ENCODE measurements at regions not wholly inside any gene's neighbourhood (a gene's known extent, or its start where the extent isn't known, plus 50 kb on each side); places are given as distances from the start of the nearest gene placed in this dataset.
"Not testable (repeated sequence)": the region's sequence is repeated elsewhere in the genome, so short reads cannot be mapped to it uniquely, and the experiment has no call there.

GRCh38 chr11:112310848-112311247 is 50.2 kb upstream of the PLET1 start:
- no peak for DNase-seq (ENCODE audit: low spot score)

DNA sequence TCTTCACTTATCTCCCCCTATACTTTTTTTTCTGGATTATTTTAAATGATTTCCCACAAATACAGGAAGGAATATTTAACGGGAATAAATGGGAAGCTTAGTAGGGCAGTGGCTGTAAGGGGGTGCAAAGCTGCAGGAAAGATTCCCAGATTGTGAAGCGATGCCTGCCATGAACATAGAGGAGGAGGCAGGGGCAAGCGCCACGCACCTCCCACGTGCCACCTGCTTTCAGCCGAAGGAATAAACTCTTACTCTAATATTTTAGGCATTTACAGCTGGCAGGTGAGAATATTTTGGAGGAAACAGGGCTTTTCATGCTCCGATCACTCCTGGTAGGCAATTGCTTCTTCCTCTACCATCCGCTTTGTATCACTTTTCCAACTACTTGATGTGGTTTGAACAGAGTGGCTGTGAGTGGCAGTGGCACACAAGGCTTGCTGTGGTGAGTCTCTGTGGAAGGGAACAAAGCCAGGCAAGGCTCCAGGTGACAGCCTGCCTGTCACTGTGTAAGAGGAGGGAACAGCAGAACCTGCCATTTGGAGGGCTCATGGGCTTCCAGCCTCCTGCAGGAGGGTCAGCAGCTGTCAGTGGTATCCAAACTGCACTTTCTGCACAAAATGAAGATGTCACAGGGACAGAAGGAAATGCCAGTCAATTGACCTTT is 54.5 kb upstream of the PLET1 start:
- no peak for DNase-seq (ENCODE audit: low spot score)

GRCh38 chr11:112315861-112316739 is 55.4 kb upstream of the PLET1 start:
- no peak for DNase-seq (ENCODE audit: low spot score)

GRCh38 chr11:112316971-112317370 is 56.3 kb upstream of the PLET1 start:
- DNase-seq (ENCODE audit: low spot score) = peak; percentile 9

DNA sequence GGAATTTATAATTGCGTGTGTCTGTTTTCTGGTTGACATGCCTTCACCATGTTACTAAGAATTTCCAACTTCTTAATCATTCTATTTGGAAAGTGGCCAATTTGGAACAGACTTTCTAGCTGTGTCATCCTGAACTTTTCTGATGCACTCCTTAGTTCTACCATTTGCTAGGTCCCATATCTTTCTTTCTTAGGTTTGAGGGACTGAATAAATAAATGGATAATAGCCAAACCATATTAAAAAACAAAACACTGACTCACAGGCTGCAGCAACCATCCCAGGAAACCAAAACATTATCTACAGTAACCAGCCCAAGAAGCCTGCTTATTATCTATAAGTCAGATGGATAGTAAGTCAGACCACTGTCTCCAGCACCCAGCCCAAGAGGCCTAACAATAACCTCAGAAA is 57.5 kb upstream of the PLET1 start:
- no peak for DNase-seq (ENCODE audit: low spot score)

- DNase-seq (ENCODE audit: low spot score) = no peak
These were observed 58.0 kb upstream of the PLET1 start for GRCh38 chr11:112318661-112319060.

GRCh38 chr11:112320668-112321067 is 60.0 kb upstream of the PLET1 start:
- DNase-seq (ENCODE audit: low spot score) = peak; percentile 85

GRCh38 chr11:112321501-112322172 is 61.0 kb upstream of the PLET1 start:
- DNase-seq (ENCODE audit: low spot score) = peak; percentile 87

GRCh38 chr11:112322173-112322790 is 61.6 kb upstream of the PLET1 start:
- DNase-seq (ENCODE audit: low spot score) = no peak

DNA sequence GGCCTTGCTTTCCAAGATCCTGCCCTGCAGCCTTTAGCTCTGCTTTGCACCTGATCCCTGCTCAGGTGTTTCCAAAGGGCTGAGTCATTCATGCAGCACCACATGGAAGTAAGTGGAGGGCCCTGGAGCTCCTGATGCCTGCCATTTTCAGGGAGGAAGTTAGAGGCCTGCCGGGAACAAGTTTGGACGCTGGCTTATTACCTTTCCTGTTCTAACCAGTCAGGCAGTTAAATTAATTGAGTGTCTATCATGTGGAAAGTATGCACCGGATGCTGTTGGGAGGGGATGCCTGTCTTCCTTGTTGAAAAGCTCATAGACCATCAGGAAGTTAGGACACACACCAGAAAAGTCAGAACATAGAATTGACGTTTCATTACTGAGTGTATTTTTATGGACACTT is 73.7 kb upstream of the PLET1 start:
- DNase-seq (ENCODE audit: low spot score) = peak; percentile 66

DNA sequence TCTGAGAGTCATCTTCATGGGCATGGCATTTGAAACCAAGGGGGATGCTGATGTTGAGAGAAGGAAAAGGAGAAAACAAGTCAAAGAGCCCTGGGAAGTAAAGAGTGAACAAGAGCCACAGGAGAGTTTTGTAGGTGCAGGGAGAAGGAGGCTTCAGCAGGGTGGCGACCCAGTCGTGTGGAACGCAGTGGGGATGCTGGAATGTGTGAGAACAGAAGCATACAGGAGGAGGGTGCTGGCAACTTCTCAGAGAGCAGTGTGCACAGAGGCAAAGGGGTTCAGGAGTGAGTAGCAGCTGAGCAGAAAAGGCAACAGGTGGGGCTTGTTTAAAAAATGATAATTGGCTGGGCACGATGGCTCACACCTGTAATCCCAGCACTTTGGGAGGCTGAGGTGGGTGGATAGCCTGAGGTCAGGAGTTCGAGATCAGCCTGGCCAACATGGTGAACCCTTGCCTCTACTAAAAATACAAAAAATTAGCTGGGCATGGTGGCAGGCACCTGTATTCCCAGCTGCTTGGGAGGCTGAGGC is 75.8 kb upstream of the PLET1 start:
- no peak for DNase-seq (ENCODE audit: low spot score)

- DNase-seq (ENCODE audit: low spot score) = no peak
These were observed 78.9 kb upstream of the PLET1 start for GRCh38 chr11:112339566-112339965.

- peak; percentile 42 for DNase-seq (ENCODE audit: low spot score)
These were observed 82.8 kb upstream of the PLET1 start for GRCh38 chr11:112343368-112344039.

- no peak for DNase-seq (ENCODE audit: low spot score)
These were observed 83.4 kb upstream of the PLET1 start for GRCh38 chr11:112344040-112344413.

DNA sequence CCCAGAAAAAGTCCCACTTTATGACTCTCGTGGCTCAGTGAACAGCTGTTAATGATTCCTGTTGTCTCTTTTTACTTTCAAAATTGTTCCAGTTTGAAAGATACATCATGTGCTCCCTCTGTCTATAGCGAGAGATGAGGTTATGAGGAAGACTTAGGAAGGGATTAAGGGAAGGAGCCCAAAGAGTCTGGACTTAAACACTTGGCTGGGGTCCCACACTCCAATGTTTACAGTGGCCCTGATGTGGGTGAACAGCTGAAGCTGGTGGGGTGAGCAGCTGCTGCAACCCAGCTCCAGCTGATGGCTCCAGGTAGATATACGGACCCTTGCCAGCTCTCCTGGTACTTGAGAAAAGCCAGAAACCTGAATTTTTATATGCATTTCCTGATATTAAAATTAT is 84.5 kb upstream of the PLET1 start:
- peak; percentile 34 for DNase-seq (ENCODE audit: low spot score)

DNA sequence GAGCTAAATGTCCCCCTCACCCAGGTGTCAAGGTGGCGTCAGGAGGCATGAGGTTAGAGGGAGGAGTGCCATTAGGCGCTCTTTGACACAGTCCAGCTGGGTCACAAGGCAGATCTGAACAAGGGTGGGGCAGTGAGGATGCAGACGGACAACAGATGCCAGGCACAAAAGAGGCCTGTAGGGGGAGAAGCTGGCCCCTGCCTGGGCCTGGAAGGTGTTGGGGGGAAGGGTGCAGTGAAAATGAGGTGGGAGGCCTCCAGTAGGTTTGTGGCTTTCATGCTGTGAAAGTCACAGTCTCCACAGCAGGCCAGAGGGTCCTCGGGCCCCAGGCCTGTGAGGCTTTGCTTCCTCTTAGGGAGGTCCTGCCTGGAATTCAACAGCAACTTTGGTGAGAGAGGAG is 85.0 kb upstream of the PLET1 start:
- peak; percentile 48 for DNase-seq (ENCODE audit: low spot score)

- no peak for DNase-seq (ENCODE audit: low spot score)
These were observed 85.9 kb upstream of the PLET1 start for GRCh38 chr11:112346586-112346985.

DNA sequence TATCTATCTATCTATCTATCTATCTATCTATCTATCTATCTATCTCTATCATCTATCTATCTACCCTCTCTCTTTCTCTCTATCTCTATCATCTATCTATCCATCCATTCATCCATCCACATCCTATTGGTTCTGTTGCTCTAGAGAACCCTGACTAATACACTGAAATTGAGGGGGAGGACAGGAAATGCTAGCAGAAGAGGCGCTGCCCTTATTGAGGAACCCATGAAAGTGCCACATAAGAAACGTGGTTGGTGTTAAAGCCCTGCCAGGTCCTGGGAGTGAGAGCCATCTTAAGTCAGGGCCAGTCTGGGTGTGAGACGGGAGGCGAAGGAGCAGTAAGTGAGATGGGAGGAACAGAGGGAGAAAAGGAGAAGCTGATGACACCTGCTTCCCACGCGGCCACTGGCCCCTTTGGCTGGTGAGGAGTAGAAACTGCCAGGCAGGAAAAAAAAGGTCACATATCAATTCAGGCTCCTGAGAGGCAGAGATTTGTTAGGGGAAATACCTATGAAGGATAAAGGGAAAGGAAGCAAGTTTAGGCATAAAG is 87.9 kb upstream of the PLET1 start:
- no peak for DNase-seq (ENCODE audit: low spot score)

DNA sequence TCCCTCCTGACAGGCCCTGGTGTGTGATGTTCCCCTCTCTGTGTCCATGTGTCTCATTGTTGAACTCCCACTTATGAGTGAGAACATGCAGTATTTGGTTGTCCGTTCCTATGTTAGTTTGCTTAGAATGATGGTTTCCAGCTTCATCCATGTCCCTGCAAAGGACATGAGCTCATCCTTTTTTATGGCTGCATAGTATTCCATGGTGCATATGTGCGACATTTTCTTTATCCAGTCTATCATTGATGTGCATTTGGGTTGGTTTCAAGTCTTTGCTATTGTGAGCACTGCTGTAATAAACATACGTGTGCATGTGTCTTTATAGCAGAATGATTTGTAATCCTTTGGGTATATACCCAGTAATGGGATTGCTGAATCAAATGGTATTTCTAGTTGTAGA is 90.8 kb upstream of the PLET1 start:
- not testable (repeated sequence) for DNase-seq (ENCODE audit: low spot score)

DNA sequence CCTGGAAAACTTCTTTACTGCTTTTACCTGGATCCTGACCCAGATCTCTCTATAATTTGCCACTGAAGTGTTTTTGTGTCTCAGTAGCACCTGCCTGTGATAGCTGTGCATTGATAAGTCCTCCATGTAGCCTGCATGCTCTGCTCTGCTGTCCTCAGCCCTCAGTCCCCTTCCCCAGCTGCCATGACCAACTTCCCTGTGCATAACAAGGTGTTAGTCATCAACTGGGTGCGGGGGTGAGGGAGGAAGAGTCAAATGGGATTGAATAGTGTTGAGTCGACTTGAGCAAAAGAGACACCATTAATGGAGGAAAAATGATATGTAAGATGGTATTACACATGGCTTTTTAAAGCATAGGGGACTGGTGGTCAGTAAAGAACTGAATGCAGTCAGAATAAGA is 92.2 kb upstream of the PLET1 start:
- DNase-seq (ENCODE audit: low spot score) = peak; percentile 7

- peak; percentile 7 for DNase-seq (ENCODE audit: low spot score)
These were observed 93.7 kb upstream of the PLET1 start for GRCh38 chr11:112354364-112354763.

Data from ureter (tissue), 1 donor.